Renal cortex interstitium (tissue), 11 donors: ENCODE measurements at regions not wholly inside any gene's neighbourhood (a gene's known extent, or its start where the extent isn't known, plus 50 kb on each side); places are given as distances from the start of the nearest gene placed in this dataset.
"Not testable (repeated sequence)": the region's sequence is repeated elsewhere in the genome, so short reads cannot be mapped to it uniquely, and the experiment has no call there.

Experiments
- DNase-seq, 11 donors: peaks; one replicate each; pipeline ENCODE4 v3.0.0-alpha.2; 2013; ENCODE audit warnings: low read depth in 9 of 11, low spot score in 4 of 11; ENCODE audit errors: extremely low read depth in 1 of 11

GRCh38 chr14:30443368-30444007 lies 115.5 kb upstream of the G2E3 start:
- DNase-seq, result peak in 9 of 11 donors; percentile 7 to 25 (median 12)

GRCh38 chr14:30444451-30444850 lies 114.5 kb upstream of the G2E3 start:
- no peak for DNase-seq

- no peak for DNase-seq
Measured at GRCh38 chr14:30445011-30445793, 113.8 kb upstream of the G2E3 start.

GRCh38 chr14:30445852-30446251 lies 113.1 kb upstream of the G2E3 start:
- no peak for DNase-seq

- peak in 1 of 11 donors; percentile 4 for DNase-seq
Measured at GRCh38 chr14:30450631-30451545, 108.1 kb upstream of the G2E3 start.

- no peak for DNase-seq
Measured at GRCh38 chr14:30456296-30456695, 102.7 kb upstream of the G2E3 start.

- no peak for DNase-seq
Measured at GRCh38 chr14:30462358-30462757, 96.6 kb upstream of the G2E3 start.

GRCh38 chr14:30464481-30464880 lies 94.5 kb upstream of the G2E3 start:
- no peak for DNase-seq

- no peak for DNase-seq
Measured at GRCh38 chr14:30468354-30468753, 90.6 kb upstream of the G2E3 start.

GRCh38 chr14:30471980-30472379 lies 87.0 kb upstream of the G2E3 start:
- DNase-seq, result no peak

- DNase-seq, result not testable (repeated sequence)
Measured at GRCh38 chr14:30473846-30474696, 84.9 kb upstream of the G2E3 start.

GRCh38 chr14:30482276-30482675 lies 76.7 kb upstream of the G2E3 start:
- no peak for DNase-seq

GRCh38 chr14:30484201-30484600 lies 74.8 kb upstream of the G2E3 start:
- no peak for DNase-seq

GRCh38 chr14:30484976-30485375 lies 74.0 kb upstream of the G2E3 start:
- no peak for DNase-seq

GRCh38 chr14:30496852-30497251 lies 62.1 kb upstream of the G2E3 start:
- DNase-seq, result no peak

- no peak for DNase-seq
Measured at GRCh38 chr14:30499358-30499757, 59.6 kb upstream of the G2E3 start.

GRCh38 chr14:30500222-30500621 lies 58.7 kb upstream of the G2E3 start:
- no peak for DNase-seq

GRCh38 chr14:30507209-30507608 lies 51.7 kb upstream of the G2E3 start:
- DNase-seq, result no peak
